ENCODE measurements at regions not wholly inside any gene's neighbourhood (a gene's known extent, or its start where the extent isn't known, plus 50 kb on each side); places are given as distances from the start of the nearest gene placed in this dataset.

DNA sequence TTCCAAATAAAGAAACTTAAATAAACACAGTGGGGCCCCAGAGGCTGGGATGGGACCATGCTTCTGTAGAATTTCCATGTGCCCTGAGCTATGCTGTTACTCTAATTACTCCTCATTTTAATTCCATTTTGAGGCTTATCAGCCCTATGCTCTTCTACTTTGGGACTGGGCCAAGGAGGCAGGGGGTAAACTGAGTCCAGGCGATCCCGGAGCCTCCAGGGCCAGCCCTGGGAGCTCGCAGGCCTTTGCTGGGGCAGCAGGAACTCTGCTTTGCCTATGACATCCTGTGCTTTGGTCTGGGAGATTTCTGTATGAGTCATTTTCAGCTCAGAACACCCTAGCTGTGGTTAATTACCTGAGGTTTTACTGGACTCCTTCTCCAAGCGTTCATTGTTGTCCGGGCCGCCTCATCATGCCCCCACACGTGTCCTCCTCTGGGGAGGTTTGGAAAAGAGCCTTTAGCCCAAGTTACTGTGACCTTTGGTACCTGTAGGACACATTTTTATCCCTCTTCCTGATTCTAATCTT lies 95.7 kb downstream of the RHOU start:
- DNase-seq (no peak), ATAC-seq (no peak)
- Histone ChIP-seq H3K36me3 (no peaks in the 10 kb centered on the region), H3K27ac (no peak overlapping the region), H3K9me3 (no peaks in the 10 kb centered on the region), H3K4me3 (no peak overlapping the region), H3K4me1 (peaks cover 4% of the 10 kb centered on the region), H3K27me3 (no peaks in the 10 kb centered on the region)
- TF ChIP-seq, protein P1, sequence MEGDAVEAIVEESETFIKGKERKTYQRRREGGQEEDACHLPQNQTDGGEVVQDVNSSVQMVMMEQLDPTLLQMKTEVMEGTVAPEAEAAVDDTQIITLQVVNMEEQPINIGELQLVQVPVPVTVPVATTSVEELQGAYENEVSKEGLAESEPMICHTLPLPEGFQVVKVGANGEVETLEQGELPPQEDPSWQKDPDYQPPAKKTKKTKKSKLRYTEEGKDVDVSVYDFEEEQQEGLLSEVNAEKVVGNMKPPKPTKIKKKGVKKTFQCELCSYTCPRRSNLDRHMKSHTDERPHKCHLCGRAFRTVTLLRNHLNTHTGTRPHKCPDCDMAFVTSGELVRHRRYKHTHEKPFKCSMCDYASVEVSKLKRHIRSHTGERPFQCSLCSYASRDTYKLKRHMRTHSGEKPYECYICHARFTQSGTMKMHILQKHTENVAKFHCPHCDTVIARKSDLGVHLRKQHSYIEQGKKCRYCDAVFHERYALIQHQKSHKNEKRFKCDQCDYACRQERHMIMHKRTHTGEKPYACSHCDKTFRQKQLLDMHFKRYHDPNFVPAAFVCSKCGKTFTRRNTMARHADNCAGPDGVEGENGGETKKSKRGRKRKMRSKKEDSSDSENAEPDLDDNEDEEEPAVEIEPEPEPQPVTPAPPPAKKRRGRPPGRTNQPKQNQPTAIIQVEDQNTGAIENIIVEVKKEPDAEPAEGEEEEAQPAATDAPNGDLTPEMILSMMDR (IDR thresholded peaks at IDR 0.05): no peak
- intact Hi-C loops (cut with DNase I): no loop called here

DNA sequence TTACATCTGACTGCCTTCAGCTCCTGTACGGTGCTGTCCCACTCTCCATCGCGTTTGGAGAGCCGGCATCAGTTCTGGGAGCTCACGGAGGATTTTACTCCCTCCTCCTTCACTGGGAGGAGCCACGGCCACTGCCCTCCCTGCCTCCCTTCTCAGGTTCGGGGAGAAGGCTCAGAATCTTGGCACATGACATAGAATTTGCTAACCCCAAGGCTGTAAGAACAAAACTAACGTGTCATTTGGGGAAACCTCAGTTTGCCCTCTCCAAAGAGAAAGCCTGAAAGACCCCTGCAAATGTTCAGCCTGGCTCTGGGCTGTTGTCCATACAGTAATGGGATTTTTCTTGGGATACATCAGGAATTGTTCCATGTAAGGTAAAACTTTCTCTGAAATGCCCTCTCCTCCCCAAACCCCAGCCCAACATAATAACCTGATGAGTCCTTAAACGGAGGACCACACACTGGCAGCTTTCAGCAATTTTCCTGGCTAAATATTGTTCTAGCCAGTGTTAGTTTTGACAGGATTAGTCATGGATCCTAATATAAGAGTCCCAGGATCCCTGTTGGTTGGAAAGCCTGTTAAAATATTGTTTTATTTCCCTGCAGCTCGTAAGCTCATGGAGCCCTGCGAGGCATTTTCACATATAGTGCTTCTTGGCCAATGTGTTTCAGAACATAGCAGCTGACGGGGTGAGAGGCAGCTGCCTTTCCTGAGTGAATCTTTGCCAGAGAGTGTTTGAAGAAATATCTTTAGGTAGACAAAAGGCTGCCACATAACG lies 98.8 kb downstream of the RHOU start:
- Histone ChIP-seq H3K36me3 (no peaks in the 10 kb centered on the region), H3K4me3 (no peak overlapping the region), H3K27ac (no peak overlapping the region), H3K9me3 (no peaks in the 10 kb centered on the region), H3K4me1 (peaks cover 20% of the 10 kb centered on the region), H3K27me3 (no peaks in the 10 kb centered on the region)
- intact Hi-C loops (cut with DNase I): no loop called here
- DNase-seq: no peak
- TF ChIP-seq, protein P1 (IDR thresholded peaks at IDR 0.05): no peak
- no peak for ATAC-seq

DNA sequence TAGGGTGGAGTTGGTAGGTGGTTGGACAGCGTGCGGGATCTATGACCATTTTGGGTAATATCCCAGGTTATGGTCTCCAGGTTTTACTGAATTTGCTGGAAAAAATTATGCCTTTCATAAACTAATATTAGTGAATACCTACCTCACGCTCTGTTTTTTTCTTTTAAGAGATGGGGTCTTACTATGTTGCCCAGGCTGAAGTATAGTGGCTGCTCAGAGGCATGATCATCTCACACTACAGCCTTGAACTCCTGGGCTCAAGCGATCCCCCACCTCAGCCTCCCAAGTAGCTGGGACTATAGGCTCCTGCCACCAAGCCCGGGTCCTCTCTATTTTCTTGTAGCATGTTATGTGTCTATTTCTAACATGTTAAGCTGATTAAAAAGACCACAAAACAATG lies 100.2 kb downstream of the RHOU start:
- ATAC-seq (no peak), DNase-seq (no peak)
- H3K27me3 ChIP-seq: no peaks in the 10 kb centered on the region
- H3K4me1 ChIP-seq: peaks cover 22% of the 10 kb centered on the region
- H3K36me3 ChIP-seq: no peaks in the 10 kb centered on the region
- TF ChIP-seq, protein P1 (IDR thresholded peaks at IDR 0.05): no peak
- intact Hi-C loops (cut with DNase I): no loop called here
- H3K27ac ChIP-seq: no peak overlapping the region
- no peak overlapping the region for H3K4me3 ChIP-seq
- no peaks in the 10 kb centered on the region for H3K9me3 ChIP-seq

DNA sequence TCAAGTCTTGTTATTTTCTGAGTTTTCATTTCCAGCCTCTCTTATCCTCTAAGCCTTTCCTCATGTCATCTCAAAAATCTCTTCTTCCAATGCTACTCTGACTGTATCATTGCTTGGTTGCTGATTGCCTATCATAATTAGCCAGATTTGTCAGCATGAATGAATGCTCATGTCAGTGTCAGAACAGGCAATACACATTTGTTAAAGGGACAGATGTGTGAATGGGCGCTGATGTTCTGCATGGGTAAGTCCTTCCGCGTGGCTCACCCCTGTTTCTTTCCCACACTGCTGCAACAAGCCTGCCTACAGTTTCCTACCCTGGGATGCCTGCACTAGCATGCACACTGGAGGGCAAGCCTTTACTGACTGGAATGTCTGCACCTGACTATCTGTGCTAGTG lies 100.6 kb downstream of the RHOU start:
- no peak overlapping the region for H3K27ac ChIP-seq
- H3K9me3 ChIP-seq: no peaks in the 10 kb centered on the region
- H3K27me3 ChIP-seq: no peaks in the 10 kb centered on the region
- TF ChIP-seq, protein P1 (IDR thresholded peaks at IDR 0.05): no peak
- ATAC-seq (no peak), DNase-seq (no peak)
- no peaks in the 10 kb centered on the region for H3K36me3 ChIP-seq
- intact Hi-C loops (cut with DNase I): no loop called here
- peaks cover 22% of the 10 kb centered on the region for H3K4me1 ChIP-seq
- no peak overlapping the region for H3K4me3 ChIP-seq

DNA sequence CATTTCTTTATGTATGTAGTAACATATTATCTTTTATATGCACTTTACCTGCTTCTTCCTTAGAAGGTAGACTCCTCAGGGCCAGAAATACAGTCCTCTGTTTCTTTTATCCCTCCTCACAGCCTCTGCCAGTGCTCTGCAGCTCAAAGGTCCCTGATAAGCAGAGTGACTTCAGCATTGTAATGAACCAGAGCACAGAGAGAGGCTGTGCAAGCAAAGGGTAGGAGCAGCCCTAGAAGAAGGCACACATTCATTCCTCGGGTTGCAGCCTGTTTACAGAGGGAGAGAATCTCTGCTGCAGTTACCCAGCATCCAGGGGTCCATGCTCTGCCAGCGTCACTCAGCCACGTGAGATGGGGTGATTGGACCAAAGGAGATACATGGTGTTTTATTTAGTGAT lies 101.1 kb downstream of the RHOU start:
- no peak for ATAC-seq
- H3K4me3 ChIP-seq: no peak overlapping the region
- H3K27ac ChIP-seq: no peak overlapping the region
- H3K27me3 ChIP-seq: no peaks in the 10 kb centered on the region
- H3K4me1 ChIP-seq: peaks cover 22% of the 10 kb centered on the region
- intact Hi-C loops (cut with DNase I): no loop called here
- no peaks in the 10 kb centered on the region for H3K9me3 ChIP-seq
- no peaks in the 10 kb centered on the region for H3K36me3 ChIP-seq
- TF ChIP-seq, protein P1 (IDR thresholded peaks at IDR 0.05): no peak
- no peak for DNase-seq

Data from upper lobe of right lung (tissue), 1 donor.